ENCODE measurements at regions not wholly inside any gene's neighbourhood (a gene's known extent, or its start where the extent isn't known, plus 50 kb on each side); places are given as distances from the start of the nearest gene placed in this dataset.

GRCh38 chr12:20220339-20220738 is 148.0 kb upstream of the PDE3A start:
- H3K9ac ChIP-seq (ENCODE audit: low read length): no peak overlapping the region
- H2AFZ ChIP-seq (ENCODE audit: insufficient read depth, low read length, poor library complexity): no peak overlapping the region
- H3K27ac ChIP-seq (ENCODE audit: low read depth, low read length): no peak overlapping the region
- H4K8ac ChIP-seq (ENCODE audit: low read depth, low read length): peak overlapping the region; percentile 29
- WGBS (ENCODE audit: extremely low coverage, insufficient coverage, insufficient read length): no CpG with 5 or more reads among the region's 1 CpG
- H3K27me3 ChIP-seq (ENCODE audit: insufficient read depth, low read length): no peaks in the 10 kb centered on the region
- H4K91ac ChIP-seq (ENCODE audit: low read depth, low read length): peak overlapping the region; percentile 78
- H3K18ac ChIP-seq (ENCODE audit: low read length): no peak overlapping the region
- peak overlapping the region; percentile 24 for H3K14ac ChIP-seq (ENCODE audit: low read length)
- peaks cover 4% of the 10 kb centered on the region for H3K79me1 ChIP-seq (ENCODE audit: low read length)
- peak in 1 of 2 donors; percentile 30 for DNase-seq
- H3K23ac ChIP-seq (ENCODE audit: low read length): no peak overlapping the region
- H3K79me2 ChIP-seq (ENCODE audit: control insufficient read depth, insufficient read depth, low read length, poor library complexity): no peaks in the 10 kb centered on the region
- no peak overlapping the region for H2AK5ac ChIP-seq (ENCODE audit: low read length)
- no peak overlapping the region for H2BK5ac ChIP-seq (ENCODE audit: low read depth, low read length, poor library complexity)
- H3K4me2 ChIP-seq (ENCODE audit: low read length): no peak overlapping the region
- H3K9me3 ChIP-seq (ENCODE audit: insufficient read depth, low read depth, low read length): no peaks in the 10 kb centered on the region
- H2BK12ac ChIP-seq (ENCODE audit: low read length): peak overlapping the region; percentile 37
- peaks cover 0 to 2% of the 10 kb centered on the region in 2 experiments for H3K36me3 ChIP-seq (ENCODE audit: control insufficient read depth in 1 of 2, insufficient read depth in 2 of 2, low read length in 2 of 2)
- no peak overlapping the region for H3K4ac ChIP-seq (ENCODE audit: low read depth, low read length)
- no peak overlapping the region for H3K4me3 ChIP-seq (ENCODE audit: low read depth, low read length)
- no peak overlapping the region for H2BK120ac ChIP-seq (ENCODE audit: insufficient read depth, low read length, poor library complexity)
- no peak overlapping the region for H4K12ac ChIP-seq (ENCODE audit: low read depth, low read length)
- no peaks in the 10 kb centered on the region for H3K4me1 ChIP-seq (ENCODE audit: control insufficient read depth in 1 of 2, insufficient read depth in 2 of 2, low read length in 2 of 2)

GRCh38 chr12:20232931-20233675 is 135.2 kb upstream of the PDE3A start:
- H4K8ac ChIP-seq (ENCODE audit: low read depth, low read length): no peak overlapping the region
- no peaks in the 10 kb centered on the region for H3K4me1 ChIP-seq (ENCODE audit: control insufficient read depth in 1 of 2, insufficient read depth in 2 of 2, low read length in 2 of 2)
- no peak overlapping the region for H2BK12ac ChIP-seq (ENCODE audit: low read length)
- no peak overlapping the region for H4K91ac ChIP-seq (ENCODE audit: low read depth, low read length)
- H2BK5ac ChIP-seq (ENCODE audit: low read depth, low read length, poor library complexity): no peak overlapping the region
- no peak overlapping the region for H3K23ac ChIP-seq (ENCODE audit: low read length)
- WGBS (ENCODE audit: extremely low coverage, insufficient coverage, insufficient read length): no CpG with 5 or more reads among the region's 5 CpGs
- H3K18ac ChIP-seq (ENCODE audit: low read length): no peak overlapping the region
- H4K12ac ChIP-seq (ENCODE audit: low read depth, low read length): no peak overlapping the region
- H2AFZ ChIP-seq (ENCODE audit: insufficient read depth, low read length, poor library complexity): no peak overlapping the region
- no peak overlapping the region for H3K4ac ChIP-seq (ENCODE audit: low read depth, low read length)
- peaks cover 0 to 2% of the 10 kb centered on the region in 2 experiments for H3K36me3 ChIP-seq (ENCODE audit: control insufficient read depth in 1 of 2, insufficient read depth in 2 of 2, low read length in 2 of 2)
- H3K27me3 ChIP-seq (ENCODE audit: insufficient read depth, low read length): no peaks in the 10 kb centered on the region
- H2BK120ac ChIP-seq (ENCODE audit: insufficient read depth, low read length, poor library complexity): no peak overlapping the region
- no peak overlapping the region for H3K4me2 ChIP-seq (ENCODE audit: low read length)
- H3K79me1 ChIP-seq (ENCODE audit: low read length): no peaks in the 10 kb centered on the region
- no peak overlapping the region for H3K14ac ChIP-seq (ENCODE audit: low read length)
- H3K79me2 ChIP-seq (ENCODE audit: control insufficient read depth, insufficient read depth, low read length, poor library complexity): no peaks in the 10 kb centered on the region
- no peak for DNase-seq
- no peak overlapping the region for H3K9ac ChIP-seq (ENCODE audit: low read length)
- H3K9me3 ChIP-seq (ENCODE audit: insufficient read depth, low read depth, low read length): peaks cover 11% of the 10 kb centered on the region
- no peak overlapping the region for H3K4me3 ChIP-seq (ENCODE audit: low read depth, low read length)
- H3K27ac ChIP-seq (ENCODE audit: low read depth, low read length): no peak overlapping the region
- H2AK5ac ChIP-seq (ENCODE audit: low read length): no peak overlapping the region

GRCh38 chr12:20234474-20234873 is 133.9 kb upstream of the PDE3A start:
- no peak overlapping the region for H2BK5ac ChIP-seq (ENCODE audit: low read depth, low read length, poor library complexity)

GRCh38 chr12:20237091-20237490 is 131.2 kb upstream of the PDE3A start:
- Histone ChIP-seq H3K9me3 (ENCODE audit: insufficient read depth, low read depth, low read length) (peaks cover 6% of the 10 kb centered on the region), H3K4ac (ENCODE audit: low read depth, low read length) (no peak overlapping the region), H2BK5ac (ENCODE audit: low read depth, low read length, poor library complexity) (no peak overlapping the region), H3K36me3 (ENCODE audit: control insufficient read depth in 1 of 2, insufficient read depth in 2 of 2, low read length in 2 of 2) (no peaks in the 10 kb centered on the region), H2BK12ac (ENCODE audit: low read length) (no peak overlapping the region), H4K8ac (ENCODE audit: low read depth, low read length) (no peak overlapping the region), H3K79me2 (ENCODE audit: control insufficient read depth, insufficient read depth, low read length, poor library complexity) (no peaks in the 10 kb centered on the region), H3K9ac (ENCODE audit: low read length) (no peak overlapping the region), H2AK5ac (ENCODE audit: low read length) (no peak overlapping the region), H3K27me3 (ENCODE audit: insufficient read depth, low read length) (no peaks in the 10 kb centered on the region), H3K27ac (ENCODE audit: low read depth, low read length) (no peak overlapping the region), H2AFZ (ENCODE audit: insufficient read depth, low read length, poor library complexity) (no peak overlapping the region), H3K18ac (ENCODE audit: low read length) (no peak overlapping the region), H3K14ac (ENCODE audit: low read length) (no peak overlapping the region), H3K4me2 (ENCODE audit: low read length) (no peak overlapping the region), H3K23ac (ENCODE audit: low read length) (no peak overlapping the region), H3K4me3 (ENCODE audit: low read depth, low read length) (no peak overlapping the region), H3K79me1 (ENCODE audit: low read length) (no peaks in the 10 kb centered on the region), H4K91ac (ENCODE audit: low read depth, low read length) (no peak overlapping the region), H2BK120ac (ENCODE audit: insufficient read depth, low read length, poor library complexity) (no peak overlapping the region), H3K4me1 (ENCODE audit: control insufficient read depth in 1 of 2, insufficient read depth in 2 of 2, low read length in 2 of 2) (no peaks in the 10 kb centered on the region), H4K12ac (ENCODE audit: low read depth, low read length) (no peak overlapping the region)
- DNase-seq: no peak
- no CpG with 5 or more reads among the region's 7 CpGs for WGBS (ENCODE audit: extremely low coverage, insufficient coverage, insufficient read length)

More at GRCh38 chr12:20234474-20234873, 133.9 kb upstream of the PDE3A start:
- Histone ChIP-seq H2BK120ac (ENCODE audit: insufficient read depth, low read length, poor library complexity) (no peak overlapping the region), H3K79me1 (ENCODE audit: low read length) (no peaks in the 10 kb centered on the region), H3K79me2 (ENCODE audit: control insufficient read depth, insufficient read depth, low read length, poor library complexity) (no peaks in the 10 kb centered on the region), H3K23ac (ENCODE audit: low read length) (no peak overlapping the region), H3K9me3 (ENCODE audit: insufficient read depth, low read depth, low read length) (peaks cover 11% of the 10 kb centered on the region), H3K27me3 (ENCODE audit: insufficient read depth, low read length) (no peaks in the 10 kb centered on the region), H3K36me3 (ENCODE audit: control insufficient read depth in 1 of 2, insufficient read depth in 2 of 2, low read length in 2 of 2) (peaks cover 0 to 2% of the 10 kb centered on the region in 2 experiments), H4K12ac (ENCODE audit: low read depth, low read length) (no peak overlapping the region), H3K9ac (ENCODE audit: low read length) (no peak overlapping the region), H2AFZ (ENCODE audit: insufficient read depth, low read length, poor library complexity) (no peak overlapping the region), H3K14ac (ENCODE audit: low read length) (no peak overlapping the region), H3K4me1 (ENCODE audit: control insufficient read depth in 1 of 2, insufficient read depth in 2 of 2, low read length in 2 of 2) (no peaks in the 10 kb centered on the region), H3K27ac (ENCODE audit: low read depth, low read length) (no peak overlapping the region), H3K4me2 (ENCODE audit: low read length) (no peak overlapping the region), H2BK12ac (ENCODE audit: low read length) (no peak overlapping the region), H3K4ac (ENCODE audit: low read depth, low read length) (no peak overlapping the region), H4K91ac (ENCODE audit: low read depth, low read length) (no peak overlapping the region), H3K18ac (ENCODE audit: low read length) (no peak overlapping the region), H4K8ac (ENCODE audit: low read depth, low read length) (no peak overlapping the region), H3K4me3 (ENCODE audit: low read depth, low read length) (no peak overlapping the region), H2AK5ac (ENCODE audit: low read length) (no peak overlapping the region)
- no peak for DNase-seq
- WGBS (ENCODE audit: extremely low coverage, insufficient coverage, insufficient read length): no CpG with 5 or more reads among the region's 6 CpGs
